Endothelial cell of umbilical vein (primary cell): ENCODE measurements at regions not wholly inside any gene's neighbourhood (a gene's known extent, or its start where the extent isn't known, plus 50 kb on each side); places are given as distances from the start of the nearest gene placed in this dataset.

Experiments
- EZH2 ChIP-seq: IDR thresholded peaks from 2 replicates; pipeline ENCODE4 v1.6.1; 2012; ENCODE audit warnings: borderline replicate concordance, low read depth, mild to moderate bottlenecking, moderate library complexity, low read length, inconsistent platforms; ENCODE audit not compliant: severe bottlenecking
- JUN ChIP-seq: IDR thresholded peaks from 2 replicates; pipeline ENCODE4 v1.6.1; 2011; ENCODE audit warnings: borderline replicate concordance, low read depth; ENCODE audit not compliant: insufficient read length, insufficient read depth
- TF ChIP-seq, protein P1 (sequence below), 2 donors: IDR thresholded peaks; 1 replicate in 1 of 2; 2 replicates in 1 of 2; pipeline ENCODE4 v1.5.1; 2011; ENCODE audit warnings: low read length in 2 of 2, mild to moderate bottlenecking in 2 of 2, moderate library complexity in 2 of 2, control low read depth in 1 of 2, inconsistent platforms in 1 of 2, low read depth in 1 of 2; ENCODE audit not compliant: insufficient read depth in 1 of 2; ENCODE audit errors: extremely low read depth in 1 of 2

GRCh38 chr9:99296291-99296951 lies 74.3 kb downstream of the SEC61B start:
- TF ChIP-seq, protein P1, sequence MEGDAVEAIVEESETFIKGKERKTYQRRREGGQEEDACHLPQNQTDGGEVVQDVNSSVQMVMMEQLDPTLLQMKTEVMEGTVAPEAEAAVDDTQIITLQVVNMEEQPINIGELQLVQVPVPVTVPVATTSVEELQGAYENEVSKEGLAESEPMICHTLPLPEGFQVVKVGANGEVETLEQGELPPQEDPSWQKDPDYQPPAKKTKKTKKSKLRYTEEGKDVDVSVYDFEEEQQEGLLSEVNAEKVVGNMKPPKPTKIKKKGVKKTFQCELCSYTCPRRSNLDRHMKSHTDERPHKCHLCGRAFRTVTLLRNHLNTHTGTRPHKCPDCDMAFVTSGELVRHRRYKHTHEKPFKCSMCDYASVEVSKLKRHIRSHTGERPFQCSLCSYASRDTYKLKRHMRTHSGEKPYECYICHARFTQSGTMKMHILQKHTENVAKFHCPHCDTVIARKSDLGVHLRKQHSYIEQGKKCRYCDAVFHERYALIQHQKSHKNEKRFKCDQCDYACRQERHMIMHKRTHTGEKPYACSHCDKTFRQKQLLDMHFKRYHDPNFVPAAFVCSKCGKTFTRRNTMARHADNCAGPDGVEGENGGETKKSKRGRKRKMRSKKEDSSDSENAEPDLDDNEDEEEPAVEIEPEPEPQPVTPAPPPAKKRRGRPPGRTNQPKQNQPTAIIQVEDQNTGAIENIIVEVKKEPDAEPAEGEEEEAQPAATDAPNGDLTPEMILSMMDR (IDR thresholded peaks at IDR 0.05; ENCODE audit: extremely low read depth in 1 of 2, insufficient read depth in 1 of 2, low read depth in 1 of 2, low read length in 2 of 2), result no peak
- TF ChIP-seq JUN (no peak), EZH2 (no peak)
